NCI-H1092 treated with DMSO at 0.1 percent for 48 hours (cell line): ENCODE measurements at regions not wholly inside any gene's neighbourhood (a gene's known extent, or its start where the extent isn't known, plus 50 kb on each side); places are given as distances from the start of the nearest gene placed in this dataset.
"Not testable (repeated sequence)": the region's sequence is repeated elsewhere in the genome, so short reads cannot be mapped to it uniquely, and the experiment has no call there.

ENCODE experiments used
- DNase-seq: peaks from one replicate; lab custom pipeline; 2025; lab: John Stamatoyannopoulos, UW

GRCh38 chr16:9647981-9648701 lies 534.1 kb downstream of the GRIN2A start:
- DNase-seq = no peak

GRCh38 chr16:9650284-9650683 lies 531.9 kb downstream of the GRIN2A start:
- DNase-seq = no peak

- DNase-seq = no peak
Observed at GRCh38 chr16:9655051-9655450, 527.2 kb downstream of the GRIN2A start.

- no peak for DNase-seq
Observed at GRCh38 chr16:9657641-9658040, 524.6 kb downstream of the GRIN2A start.

GRCh38 chr16:9658164-9658563 lies 524.1 kb downstream of the GRIN2A start:
- no peak for DNase-seq

DNA sequence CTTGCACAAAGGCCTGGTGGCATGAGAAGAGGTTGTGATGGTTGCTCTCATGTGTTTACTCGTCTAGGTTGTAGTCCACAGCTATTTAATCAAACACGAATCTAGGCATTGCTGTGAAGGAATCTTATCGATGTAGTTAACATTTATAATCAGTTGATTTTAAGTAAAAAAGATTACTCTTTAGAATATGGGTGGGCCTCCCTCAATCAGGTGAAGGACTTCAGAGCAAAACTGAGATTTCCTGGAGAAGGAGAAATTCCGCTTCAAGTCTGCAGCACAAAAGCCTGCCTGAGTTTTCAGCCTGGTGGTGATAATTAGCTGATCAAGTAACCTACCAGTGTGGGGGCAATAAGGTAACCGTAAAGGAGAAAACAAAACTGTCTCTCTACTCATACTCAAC lies 523.6 kb downstream of the GRIN2A start:
- DNase-seq = no peak

DNA sequence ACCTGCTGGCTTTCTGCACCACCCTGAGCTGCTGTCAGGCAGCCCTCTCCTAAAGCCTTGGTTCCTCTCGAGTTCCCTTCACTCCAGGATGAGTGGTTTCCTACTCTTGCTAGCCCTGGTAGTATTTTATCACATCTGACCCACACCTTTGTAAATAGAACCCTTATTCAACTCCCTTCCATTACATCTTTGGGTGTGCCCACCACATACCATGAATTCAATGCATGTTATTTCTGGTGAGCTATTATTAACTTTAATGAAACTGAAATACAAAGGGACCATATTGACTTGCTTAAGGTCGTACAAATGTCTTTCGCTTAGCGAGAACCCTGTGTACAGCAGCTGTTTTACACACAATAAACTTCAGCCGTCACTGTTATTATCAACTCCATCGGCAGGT lies 521.3 kb downstream of the GRIN2A start:
- DNase-seq = no peak

DNA sequence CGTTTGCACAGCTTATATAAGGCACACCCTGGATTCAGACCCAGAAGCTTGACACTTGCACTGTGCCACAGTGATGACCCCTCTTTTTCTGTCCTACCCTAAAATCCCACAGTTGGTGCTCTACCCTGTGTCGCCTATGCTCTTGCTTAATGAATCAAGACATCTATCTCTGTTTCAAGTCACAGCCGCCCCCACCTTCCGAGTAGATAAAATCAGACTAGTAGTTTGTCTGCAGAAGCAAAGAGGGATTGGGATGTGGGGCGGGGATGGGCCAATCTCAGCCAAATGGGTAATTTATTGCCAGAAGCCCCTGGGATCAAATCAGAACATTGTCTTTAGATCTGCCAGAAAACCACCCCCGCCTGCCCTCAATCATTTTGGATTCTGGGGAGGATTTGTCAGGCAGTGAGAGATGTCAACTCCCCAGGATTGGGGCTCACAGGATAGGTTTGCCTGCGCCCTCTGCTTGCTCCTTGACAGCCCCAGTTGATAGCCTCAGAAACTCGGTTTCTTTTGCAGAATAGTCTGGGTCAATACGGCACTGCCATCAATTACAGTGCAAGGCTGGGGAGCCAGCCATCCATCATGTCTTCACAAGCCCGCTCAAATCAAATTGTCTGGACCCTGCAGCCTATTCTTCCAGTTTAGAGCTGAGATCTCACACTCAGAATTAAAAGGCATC lies 520.8 kb downstream of the GRIN2A start:
- no peak for DNase-seq

DNA sequence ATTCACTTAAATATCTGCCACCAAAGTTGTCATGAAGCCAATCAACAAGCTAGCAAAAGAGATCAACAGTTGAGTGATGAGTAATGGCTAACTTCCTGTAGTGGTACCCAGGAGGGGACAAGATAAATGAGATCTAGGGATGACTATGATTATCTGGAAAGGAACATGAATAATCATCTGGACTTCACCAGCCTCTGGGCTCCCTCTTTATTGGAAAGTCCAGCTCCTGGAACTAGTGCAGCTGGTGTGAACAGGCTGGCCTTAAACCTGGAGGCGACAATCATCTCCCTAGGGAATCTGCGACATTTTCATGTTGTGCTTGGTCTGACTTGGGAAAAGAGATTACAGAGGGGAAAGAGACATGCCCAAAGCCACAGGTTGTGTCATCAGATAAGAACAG lies 518.6 kb downstream of the GRIN2A start:
- DNase-seq = no peak

DNA sequence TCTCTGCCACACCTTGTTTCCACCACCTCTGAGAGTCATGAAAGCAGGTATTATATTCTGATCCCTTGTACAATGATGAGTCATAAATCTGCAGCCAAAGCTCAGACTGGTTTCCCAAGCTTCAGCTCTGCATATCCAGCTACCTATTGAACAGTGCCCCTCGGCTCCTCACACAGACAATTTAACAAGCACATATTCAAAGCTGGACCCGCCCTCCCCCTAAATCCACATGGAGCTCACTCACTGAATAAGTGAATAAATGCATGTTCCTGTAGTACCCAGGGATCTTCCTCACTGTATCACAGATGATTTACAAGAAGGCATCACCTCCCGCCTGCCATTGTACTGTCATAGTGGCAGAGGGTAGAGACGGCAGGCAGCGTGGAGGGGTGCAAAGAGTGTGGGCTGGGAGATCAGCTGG lies 516.4 kb downstream of the GRIN2A start:
- DNase-seq = no peak

DNA sequence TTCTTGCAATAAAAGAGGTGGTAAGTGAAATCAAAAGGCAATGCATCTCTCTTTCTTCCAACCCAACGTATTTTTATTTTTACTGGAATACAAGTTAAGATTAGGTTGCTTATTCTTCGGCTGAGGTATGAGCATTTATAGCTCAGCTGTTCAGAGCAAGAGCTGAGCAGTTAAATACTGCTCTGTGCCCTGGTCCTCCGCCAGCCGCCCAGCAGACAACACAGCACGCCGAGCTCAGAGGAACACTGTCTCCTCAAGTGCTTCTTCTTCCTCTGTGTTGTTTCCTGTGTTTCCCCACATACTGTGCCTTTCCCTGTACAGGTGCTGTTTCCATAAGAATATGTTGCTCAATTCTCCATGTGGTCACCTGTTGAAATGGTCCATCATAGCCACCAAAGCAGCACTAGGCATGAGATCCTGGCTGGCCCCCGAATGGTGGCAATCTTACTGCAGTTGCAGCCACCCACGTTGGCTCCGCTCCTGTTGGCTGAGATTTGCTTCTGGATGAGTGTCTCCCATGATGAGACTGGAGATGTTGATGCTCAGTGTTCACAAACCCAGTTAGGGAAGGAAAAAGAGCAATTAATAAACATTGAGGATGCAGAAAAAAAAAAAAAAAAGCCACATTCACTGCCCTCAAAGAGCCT lies 515.3 kb downstream of the GRIN2A start:
- no peak for DNase-seq

- DNase-seq = no peak
Observed at GRCh38 chr16:9670033-9670432, 512.2 kb downstream of the GRIN2A start.

DNA sequence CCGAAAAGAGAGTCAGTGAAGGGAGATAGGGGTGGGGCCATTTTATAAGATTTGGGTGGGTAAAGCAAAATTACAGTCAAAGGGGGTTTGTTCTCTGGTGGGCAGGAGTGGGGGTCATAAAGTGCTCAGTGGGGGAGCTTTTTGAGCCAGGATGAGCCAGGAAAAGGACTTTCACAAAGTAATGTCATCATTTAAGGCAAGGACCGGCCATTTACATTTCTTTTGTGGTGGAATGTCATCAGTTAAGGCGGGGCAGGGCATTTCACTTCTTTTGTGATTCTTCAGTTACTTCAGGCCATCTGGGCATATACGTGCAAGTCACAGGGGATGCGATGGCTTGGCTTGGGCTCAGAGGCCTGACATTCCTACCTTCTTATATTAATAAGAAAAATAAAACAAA lies 511.6 kb downstream of the GRIN2A start:
- not testable (repeated sequence) for DNase-seq

- not testable (repeated sequence) for DNase-seq
Observed at GRCh38 chr16:9676560-9677300, 505.5 kb downstream of the GRIN2A start.

DNA sequence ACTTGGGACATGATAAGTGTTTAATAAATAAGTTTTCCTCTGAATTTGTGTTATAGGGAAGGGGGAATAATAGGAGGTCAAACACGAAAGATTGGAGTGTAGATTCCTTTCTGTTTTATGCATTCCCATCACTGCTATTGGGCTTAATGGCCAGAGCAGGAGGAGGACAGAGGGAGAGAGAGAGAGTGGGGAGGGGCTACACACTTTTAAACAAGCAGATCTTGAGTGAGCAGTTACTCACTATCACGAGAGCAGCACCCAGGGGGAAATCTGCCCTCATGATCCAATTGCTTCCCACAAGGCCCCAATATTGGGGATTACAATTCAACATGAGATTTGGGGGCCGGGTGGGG lies 505.0 kb downstream of the GRIN2A start:
- no peak for DNase-seq

DNA sequence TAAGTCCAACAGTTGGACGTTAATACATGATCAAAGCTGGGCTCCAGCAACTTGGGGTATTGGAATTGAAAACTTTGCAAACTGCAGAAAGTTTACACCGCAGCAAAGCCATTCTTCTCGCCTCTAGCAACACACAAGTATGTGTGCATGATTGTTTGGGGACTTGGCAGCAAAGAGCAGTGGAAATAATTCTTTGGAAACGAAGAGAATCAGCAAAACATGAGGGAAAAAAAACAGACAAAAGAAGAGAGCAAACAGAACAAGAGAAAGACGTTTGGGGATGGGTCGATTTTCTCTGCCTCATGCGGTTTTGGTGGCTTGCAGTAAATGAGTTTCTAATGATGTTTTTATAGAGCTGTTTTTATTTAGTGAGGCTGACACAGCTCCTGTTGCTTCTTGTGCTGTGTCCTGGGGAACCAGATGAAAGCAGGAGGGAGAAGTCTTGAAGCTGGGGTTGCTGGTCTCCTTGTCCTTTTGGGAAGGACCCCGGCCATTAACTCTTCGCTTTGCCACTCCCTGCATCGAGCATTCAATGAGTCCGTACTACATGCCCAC lies 502.9 kb downstream of the GRIN2A start:
- DNase-seq = no peak

DNA sequence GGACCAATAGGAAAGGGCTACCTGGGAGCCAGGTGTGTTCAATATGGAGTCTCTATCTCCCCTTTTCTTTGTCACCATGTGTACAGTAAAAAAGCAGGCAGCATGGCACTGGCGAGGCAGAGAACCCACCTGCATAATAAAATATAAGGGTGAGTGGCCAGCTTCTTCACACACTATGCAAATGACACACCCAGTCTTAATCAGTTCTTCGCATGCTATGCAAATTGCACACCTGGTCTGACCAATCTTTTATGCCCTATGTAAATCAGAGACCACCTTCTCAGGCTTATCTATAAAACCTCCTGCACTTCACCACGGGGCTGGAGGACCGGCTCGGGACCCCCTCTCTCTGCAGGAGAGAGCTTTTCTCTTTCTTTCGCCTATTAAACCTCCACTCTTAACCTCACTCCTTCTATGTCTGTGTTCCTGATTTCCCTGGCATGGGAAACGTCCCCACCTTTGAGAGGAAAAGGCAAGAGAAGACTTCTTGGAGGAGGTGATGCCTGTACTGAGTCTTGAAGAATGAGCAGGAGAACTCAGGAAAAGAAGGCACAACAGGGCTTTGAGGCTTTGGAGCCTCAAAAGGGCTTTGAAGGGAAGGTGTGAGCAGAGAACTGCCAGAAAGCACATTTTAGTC lies 502.1 kb downstream of the GRIN2A start:
- no peak for DNase-seq

- no peak for DNase-seq
Observed at GRCh38 chr16:9680968-9681367, 501.3 kb downstream of the GRIN2A start.

DNA sequence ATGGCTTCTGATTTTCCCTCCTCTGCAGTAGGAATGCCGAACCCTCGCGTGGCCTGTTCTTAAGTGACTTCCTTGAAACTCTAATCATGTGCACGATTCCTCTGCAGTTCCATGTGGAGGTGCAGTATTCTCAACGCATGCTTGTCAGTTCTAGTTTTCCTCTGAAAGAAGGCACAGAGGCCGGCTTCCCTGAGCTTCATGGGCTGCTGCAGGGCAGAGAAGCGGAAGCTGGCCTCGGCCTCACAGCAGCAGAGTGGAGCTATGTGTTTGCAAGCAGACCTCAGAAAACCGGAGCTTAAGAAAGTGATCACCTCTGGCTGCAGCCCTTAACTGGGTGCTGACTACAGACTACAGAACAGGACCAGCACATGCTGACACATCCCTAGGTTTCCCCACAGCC lies 500.7 kb downstream of the GRIN2A start:
- DNase-seq = no peak

DNA sequence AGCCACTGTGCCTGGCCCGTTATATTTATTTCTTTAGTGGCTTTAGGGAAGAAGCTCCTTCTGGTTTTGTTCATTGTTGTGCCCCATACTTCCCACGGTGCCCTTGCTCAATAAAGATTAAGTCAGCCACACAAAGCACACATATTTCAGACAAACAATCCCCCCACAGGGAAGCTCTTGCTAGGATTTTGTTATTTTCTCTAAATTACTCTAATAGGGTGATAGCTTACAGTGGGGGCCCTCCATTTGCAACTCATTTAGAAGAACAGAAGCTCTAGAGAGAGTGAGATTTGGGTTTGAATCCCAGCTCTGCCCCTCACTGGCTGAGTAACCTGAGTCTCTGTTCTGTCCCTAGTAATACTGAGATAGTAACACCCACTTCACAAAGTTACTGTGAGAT lies 499.9 kb downstream of the GRIN2A start:
- DNase-seq = no peak

DNA sequence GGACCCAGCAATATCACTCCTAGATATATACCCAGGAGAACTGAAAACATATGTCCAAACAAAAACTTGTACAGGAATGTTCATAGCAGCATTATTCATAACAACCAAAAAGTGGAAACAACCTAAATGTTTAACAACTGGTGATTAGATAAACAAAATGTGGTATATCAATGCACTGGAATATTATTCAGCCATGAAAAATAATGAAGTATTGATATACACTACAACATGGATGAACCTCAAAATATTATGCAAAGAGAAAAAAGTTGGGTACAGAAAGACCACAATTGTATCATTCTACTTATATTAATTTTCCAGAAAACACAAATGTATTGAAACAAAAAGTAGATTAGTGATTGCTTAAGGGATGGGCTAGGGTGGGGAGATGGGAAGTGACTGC lies 498.6 kb downstream of the GRIN2A start:
- no peak for DNase-seq
